ENCODE measurements at regions not wholly inside any gene's neighbourhood (a gene's known extent, or its start where the extent isn't known, plus 50 kb on each side); places are given as distances from the start of the nearest gene placed in this dataset.

- DNase-seq (ENCODE audit: low read depth): no peak
Measured at GRCh38 chr3:16658004-16658924, 53.0 kb upstream of the DAZL start.

- DNase-seq (ENCODE audit: low read depth): no peak
Measured at GRCh38 chr3:16658925-16659793, 53.9 kb upstream of the DAZL start.

DNA sequence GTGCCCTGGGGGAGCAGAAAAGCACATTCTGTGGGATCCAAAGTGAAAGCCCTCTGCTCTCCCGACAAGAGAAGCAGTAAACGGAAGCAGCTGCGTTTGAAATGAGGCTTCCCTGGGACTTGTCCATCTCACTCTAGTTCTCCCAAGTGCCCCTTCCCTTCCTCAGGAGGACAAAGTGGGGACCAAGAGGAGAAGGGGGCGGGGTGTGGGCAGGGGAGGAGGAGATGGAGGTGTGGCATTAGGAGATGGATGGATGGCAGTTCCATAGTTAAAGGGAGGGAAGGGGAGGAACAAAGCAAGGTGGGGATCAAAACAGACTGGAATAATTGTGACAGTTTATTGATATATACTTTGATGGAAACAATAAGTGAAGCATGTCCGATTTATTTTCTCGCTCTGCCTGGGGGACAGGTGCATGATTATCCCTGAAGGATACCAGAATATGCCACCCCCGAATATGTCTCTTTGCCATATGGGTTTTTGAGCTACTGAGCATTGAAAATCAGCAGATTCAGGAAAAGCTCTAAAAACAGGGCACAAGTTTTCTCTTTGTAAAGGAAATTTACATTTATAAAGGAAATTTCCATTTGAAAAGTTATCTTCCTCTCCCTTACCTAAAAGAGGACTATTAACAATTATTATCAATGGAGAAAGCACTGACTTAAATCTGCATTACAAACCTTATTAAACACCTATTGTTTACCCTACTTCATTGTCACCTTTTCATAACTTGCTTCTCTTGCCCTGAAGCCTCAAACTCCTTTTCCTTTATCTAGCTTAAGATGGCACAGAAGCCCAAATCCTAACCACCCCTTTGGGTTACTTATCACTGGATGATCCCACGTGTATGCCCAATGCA, 58.9 kb upstream of the DAZL start:
- DNase-seq (ENCODE audit: low read depth): no peak

DNA sequence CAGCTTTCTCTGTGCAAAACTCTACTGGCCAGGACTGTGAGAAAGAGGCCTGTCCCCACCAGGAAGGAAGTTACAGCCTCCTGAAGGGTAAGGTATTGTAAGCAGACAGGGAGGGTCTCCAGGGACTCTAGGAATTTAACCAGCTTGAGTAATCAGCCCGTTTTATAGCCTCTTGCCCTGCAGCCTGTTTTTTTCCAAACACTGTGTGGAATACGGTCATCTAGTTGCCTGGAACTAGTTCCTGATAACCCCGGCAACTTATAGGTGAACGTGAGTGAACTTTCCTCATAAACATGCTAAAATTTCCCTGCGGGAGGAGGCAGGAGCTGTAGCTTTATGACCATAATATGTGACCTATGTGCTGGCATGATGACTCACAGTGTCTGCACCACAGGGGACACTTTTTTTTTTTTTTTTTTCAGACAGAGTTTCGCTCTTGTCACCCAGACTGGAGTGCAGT, 60.1 kb upstream of the DAZL start:
- peak; percentile 9 for DNase-seq (ENCODE audit: low read depth)

DNA sequence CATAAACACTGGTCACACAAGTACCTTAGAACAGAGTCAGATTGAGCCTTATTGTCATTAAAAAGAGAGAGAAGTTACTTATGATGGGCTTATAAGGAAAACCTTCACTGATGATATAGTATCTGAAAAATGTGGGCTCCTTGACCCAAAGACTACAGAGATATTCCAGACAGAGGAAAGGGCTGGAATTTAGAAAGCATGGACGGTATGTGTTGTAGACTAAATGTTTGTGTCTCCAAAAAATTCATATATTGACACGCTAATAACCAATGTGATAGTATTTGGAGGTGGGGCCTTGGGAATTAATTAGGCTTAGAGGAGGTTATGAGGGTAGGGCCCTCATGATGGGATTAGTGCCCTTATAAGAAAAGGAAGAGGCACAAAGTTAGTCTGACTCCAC, 61.0 kb upstream of the DAZL start:
- DNase-seq (ENCODE audit: low read depth): no peak

DNA sequence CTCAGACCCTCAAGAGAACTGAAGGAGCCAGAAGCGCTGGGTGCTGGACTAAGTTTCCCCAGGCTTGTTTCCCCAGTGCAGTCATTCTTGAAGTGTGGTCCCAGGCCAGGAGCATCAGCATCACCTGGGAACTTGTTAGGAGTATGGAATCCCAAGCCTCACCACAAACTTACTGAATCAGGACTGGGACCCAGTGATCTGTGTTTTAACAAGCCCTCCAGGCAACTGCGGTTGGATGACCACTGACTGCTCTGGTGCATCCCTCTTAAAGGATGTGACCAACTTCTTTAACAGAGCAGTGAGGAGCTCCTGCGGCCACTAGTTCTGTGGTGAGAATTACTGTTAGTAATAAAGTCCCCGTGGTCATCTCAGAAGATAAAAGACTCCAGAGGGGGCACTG, 62.4 kb upstream of the DAZL start:
- no peak for DNase-seq (ENCODE audit: low read depth)

- peak; percentile 13 for DNase-seq (ENCODE audit: low read depth)
Measured at GRCh38 chr3:16668776-16669545, 63.7 kb upstream of the DAZL start.

- DNase-seq (ENCODE audit: low read depth): no peak
Measured at GRCh38 chr3:16670191-16670590, 65.0 kb upstream of the DAZL start.

DNA sequence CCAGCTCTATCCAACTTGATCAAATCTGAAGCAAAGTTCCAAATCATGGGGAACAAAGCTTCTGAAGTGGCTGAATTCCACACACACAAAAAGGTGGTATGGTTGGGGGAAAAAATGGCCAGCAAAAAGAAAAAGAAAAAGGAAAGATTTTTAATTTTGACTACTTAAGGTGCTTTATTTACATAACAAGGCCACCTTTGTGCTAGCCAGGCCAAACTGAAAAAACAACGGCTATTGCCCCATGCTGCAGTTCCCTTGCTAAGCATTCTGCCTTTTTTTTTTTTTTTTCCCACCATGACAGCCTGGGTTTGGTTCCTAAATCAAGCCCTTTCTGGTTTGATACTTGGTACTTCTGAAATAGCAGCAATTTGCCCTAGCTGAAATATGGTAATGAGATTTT, 66.5 kb upstream of the DAZL start:
- DNase-seq (ENCODE audit: low read depth): no peak

DNA sequence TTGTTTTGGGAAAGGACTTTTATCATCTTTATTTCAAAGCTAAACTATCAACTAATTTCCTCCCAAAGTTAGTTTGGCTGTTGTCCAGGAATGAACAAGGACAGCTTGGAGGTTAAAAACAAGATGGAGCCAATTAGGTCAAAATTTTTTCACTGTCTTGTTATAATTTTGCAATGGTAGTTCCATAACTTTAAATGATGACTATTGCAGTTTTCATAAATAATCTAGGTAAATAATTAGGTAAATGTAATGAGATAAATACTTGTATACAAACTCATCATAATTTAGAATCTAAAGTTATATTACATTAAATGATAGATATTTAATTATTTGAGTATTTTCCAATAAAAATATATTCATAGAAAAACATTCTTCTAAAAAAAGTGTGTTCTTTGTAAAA, 68.3 kb upstream of the DAZL start:
- DNase-seq (ENCODE audit: low read depth): no peak

GRCh38 chr3:16675805-16676204, 70.6 kb upstream of the DAZL start:
- no peak for DNase-seq (ENCODE audit: low read depth)

GRCh38 chr3:16686679-16687078, 81.5 kb upstream of the DAZL start:
- DNase-seq (ENCODE audit: low read depth): no peak

- DNase-seq (ENCODE audit: low read depth): no peak
Measured at GRCh38 chr3:16687221-16687620, 82.0 kb upstream of the DAZL start.

- DNase-seq (ENCODE audit: low read depth): no peak
Measured at GRCh38 chr3:16692486-16693344, 87.5 kb upstream of the DAZL start.

DNA sequence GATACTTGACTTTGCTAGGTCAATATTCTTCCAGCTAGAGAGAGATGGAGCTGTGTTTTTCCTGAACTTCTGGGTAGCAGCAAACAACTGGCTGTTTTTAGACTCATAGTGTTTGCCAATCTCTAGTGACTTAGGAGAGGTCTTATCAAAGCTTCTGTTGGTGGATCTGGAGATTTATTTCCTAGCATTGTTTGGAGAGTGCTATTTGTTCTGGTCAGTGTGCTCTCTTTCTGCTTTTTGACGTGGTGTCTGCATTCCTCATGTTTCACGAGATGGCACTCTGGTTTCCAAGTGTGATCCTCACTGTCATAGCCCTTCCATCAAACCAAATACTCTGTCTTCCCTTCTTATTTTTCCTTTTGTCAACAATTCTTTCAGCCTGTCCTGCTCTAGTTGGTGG, 88.6 kb upstream of the DAZL start:
- no peak for DNase-seq (ENCODE audit: low read depth)

DNA sequence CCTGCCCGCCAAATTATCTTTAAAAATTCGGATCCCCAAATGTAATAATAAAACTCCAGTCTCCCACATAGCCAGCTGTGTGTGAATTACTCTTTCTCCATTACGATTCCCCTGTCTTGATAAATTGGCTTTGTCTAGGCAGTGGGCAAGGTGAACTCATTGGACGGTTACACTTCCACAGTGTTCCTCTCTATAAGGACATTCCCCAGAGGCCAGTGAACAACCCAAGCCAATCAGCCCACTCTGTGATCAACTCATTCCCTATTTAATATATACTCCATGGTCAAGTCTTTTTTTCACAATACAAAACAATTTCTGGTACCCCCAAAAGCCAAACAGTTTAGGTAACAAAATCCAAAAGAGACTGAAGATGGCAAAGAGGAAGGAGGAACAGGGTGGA, 90.5 kb upstream of the DAZL start:
- no peak for DNase-seq (ENCODE audit: low read depth)

DNA sequence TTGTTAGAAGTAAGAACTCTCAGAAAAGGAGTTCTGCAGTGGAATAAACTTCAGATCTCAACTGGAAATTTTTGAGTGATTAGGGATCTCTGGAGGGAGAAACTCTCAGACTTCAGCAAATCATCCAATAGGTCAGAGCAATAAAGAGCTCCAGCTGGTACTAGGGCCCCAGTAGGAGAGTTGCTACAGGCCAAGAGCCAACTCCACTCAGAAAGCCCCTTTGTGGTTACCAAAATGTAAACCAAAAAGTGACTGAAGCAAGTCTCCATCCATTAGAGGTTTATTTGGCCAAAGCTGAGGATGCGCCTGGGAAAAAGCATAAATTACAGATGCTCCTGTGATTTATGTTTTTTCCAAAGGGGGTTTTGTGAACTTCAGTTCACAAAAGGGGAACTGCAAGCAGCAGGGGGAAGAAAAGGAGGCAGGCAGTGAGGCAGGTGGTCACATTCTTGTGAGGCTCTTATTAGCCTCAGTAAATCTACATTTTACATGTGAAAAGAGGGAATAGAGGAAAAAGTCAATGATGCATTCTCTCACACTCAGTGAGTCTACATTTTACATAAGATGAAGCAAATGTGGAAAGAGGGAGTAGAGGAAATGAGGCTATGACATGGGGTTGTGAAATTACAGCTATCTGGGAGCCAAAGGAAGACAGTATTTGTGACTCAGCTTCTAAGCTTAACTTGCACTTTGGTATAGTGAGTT, 92.4 kb upstream of the DAZL start:
- peak; percentile 22 for DNase-seq (ENCODE audit: low read depth)

GRCh38 chr3:16700651-16701050, 95.4 kb upstream of the DAZL start:
- DNase-seq (ENCODE audit: low read depth): no peak

- DNase-seq (ENCODE audit: low read depth): no peak
Measured at GRCh38 chr3:16704941-16705340, 99.7 kb upstream of the DAZL start.

DNA sequence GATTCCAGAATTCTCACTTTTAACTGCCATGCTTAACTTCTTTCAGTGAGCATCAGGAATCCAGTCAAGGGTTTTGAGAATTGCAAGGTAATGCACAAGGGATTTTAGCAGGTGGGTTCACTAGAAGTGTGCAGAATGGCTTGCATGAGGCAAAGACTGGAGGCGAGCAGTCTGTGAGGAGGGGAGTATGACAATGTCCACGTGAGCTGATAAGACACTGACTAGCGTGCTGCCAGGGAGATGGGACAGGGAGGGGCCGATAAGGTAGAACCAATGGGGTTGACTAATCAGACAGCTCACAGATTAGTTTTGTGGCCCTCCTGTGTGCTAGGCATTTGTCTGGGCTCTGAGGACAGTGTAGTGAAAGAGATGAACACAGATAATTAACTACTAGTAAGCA, 102.0 kb upstream of the DAZL start:
- no peak for DNase-seq (ENCODE audit: low read depth)

Measured in fibroblast of the conjunctiva (primary cell).